Gastrocnemius medialis (tissue), 4 donors: ENCODE measurements at regions not wholly inside any gene's neighbourhood (a gene's known extent, or its start where the extent isn't known, plus 50 kb on each side); places are given as distances from the start of the nearest gene placed in this dataset.

Experiments
- POLR2A ChIP-seq, 2 donors: fragments of 450-650 bp; IDR thresholded peaks; one replicate each; pipeline ENCODE4 v1.6.1; 2017; ENCODE audit warnings: antibody characterized with exemption in 2 of 2, mild to moderate bottlenecking in 2 of 2, moderate library complexity in 2 of 2
- TF ChIP-seq, protein P1 (sequence below), 5 experiments: fragments of 450-650 bp in 3 of 5; fragments of 200-600 bp in 2 of 5; sonication (generic) in 2 of 5; IDR thresholded peaks in 4 of 5; conservative IDR thresholded peaks in 1 of 5; 1 replicate in 4 of 5; 2 replicates in 1 of 5; pipeline ENCODE4 v1.5.1; 2016 to 2019; ENCODE audit warnings: antibody characterized with exemption in 5 of 5, mild to moderate bottlenecking in 3 of 5, moderate library complexity in 3 of 5

DNA sequence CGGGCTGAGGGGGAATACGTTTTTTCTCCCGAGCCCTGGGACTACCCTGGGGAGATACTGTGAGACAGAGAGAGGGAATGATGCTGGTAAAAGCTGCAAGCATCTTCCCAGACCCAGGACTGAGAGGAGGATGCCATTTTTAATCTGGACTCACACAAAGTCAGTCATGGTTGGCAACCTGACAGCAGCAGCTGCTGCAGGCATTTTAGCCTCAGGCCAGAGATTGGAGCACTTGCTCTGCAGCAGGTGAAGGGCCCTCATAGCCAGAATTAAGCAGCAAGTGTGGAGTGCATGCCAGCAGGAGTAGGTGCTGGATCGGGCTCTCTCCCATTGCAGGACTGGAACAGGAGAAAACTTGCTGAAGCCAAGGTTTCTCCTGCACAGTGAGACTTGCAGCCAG, 361.1 kb upstream of the CLEC14A start:
- TF ChIP-seq, protein P1, sequence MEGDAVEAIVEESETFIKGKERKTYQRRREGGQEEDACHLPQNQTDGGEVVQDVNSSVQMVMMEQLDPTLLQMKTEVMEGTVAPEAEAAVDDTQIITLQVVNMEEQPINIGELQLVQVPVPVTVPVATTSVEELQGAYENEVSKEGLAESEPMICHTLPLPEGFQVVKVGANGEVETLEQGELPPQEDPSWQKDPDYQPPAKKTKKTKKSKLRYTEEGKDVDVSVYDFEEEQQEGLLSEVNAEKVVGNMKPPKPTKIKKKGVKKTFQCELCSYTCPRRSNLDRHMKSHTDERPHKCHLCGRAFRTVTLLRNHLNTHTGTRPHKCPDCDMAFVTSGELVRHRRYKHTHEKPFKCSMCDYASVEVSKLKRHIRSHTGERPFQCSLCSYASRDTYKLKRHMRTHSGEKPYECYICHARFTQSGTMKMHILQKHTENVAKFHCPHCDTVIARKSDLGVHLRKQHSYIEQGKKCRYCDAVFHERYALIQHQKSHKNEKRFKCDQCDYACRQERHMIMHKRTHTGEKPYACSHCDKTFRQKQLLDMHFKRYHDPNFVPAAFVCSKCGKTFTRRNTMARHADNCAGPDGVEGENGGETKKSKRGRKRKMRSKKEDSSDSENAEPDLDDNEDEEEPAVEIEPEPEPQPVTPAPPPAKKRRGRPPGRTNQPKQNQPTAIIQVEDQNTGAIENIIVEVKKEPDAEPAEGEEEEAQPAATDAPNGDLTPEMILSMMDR (IDR thresholded peaks at IDR 0.05 in 4 of 5, conservative IDR thresholded peaks at IDR 0.05 in 1 of 5): no peak
- no peak for TF ChIP-seq POLR2A (IDR thresholded peaks at IDR 0.05)
